ENCODE measurements at regions not wholly inside any gene's neighbourhood (a gene's known extent, or its start where the extent isn't known, plus 50 kb on each side); places are given as distances from the start of the nearest gene placed in this dataset.

- no peak for TF ChIP-seq CTCF (conservative IDR thresholded peaks at IDR 0.05)
- Mint-ChIP-seq H3K4me3 (no peak overlapping the region), H3K27me3 (ENCODE audit: low read depth) (no peaks in the 10 kb centered on the region), H3K4me1 (no peaks in the 10 kb centered on the region), H3K36me3 (ENCODE audit: low read depth) (peaks cover 16% of the 10 kb centered on the region), H3K9me3 (peaks cover 31% of the 10 kb centered on the region), H3K27ac (ENCODE audit: unreplicated experiment) (no peak overlapping the region)
- no peak for DNase-seq (ENCODE audit: low read depth, low spot score)
Observed at GRCh38 chr17:27049104-27049784, 244.7 kb upstream of the WSB1 start.

- H3K27ac Mint-ChIP-seq (ENCODE audit: unreplicated experiment), result no peak overlapping the region
- no peak for DNase-seq (ENCODE audit: low read depth, low spot score)
- no peaks in the 10 kb centered on the region for H3K27me3 Mint-ChIP-seq (ENCODE audit: low read depth)
- no peak overlapping the region for H3K4me3 Mint-ChIP-seq
- peaks cover 2% of the 10 kb centered on the region for H3K36me3 Mint-ChIP-seq (ENCODE audit: low read depth)
- TF ChIP-seq CTCF (conservative IDR thresholded peaks at IDR 0.05), result no peak
- peaks cover 22% of the 10 kb centered on the region for H3K9me3 Mint-ChIP-seq
- no peaks in the 10 kb centered on the region for H3K4me1 Mint-ChIP-seq
Observed at GRCh38 chr17:27065588-27065987, 228.3 kb upstream of the WSB1 start.

- H3K36me3 Mint-ChIP-seq (ENCODE audit: low read depth), result peaks cover 2% of the 10 kb centered on the region
- no peak overlapping the region for H3K4me3 Mint-ChIP-seq
- H3K9me3 Mint-ChIP-seq, result peaks cover 22% of the 10 kb centered on the region
- H3K4me1 Mint-ChIP-seq, result no peaks in the 10 kb centered on the region
- TF ChIP-seq CTCF (conservative IDR thresholded peaks at IDR 0.05), result no peak
- no peak overlapping the region for H3K27ac Mint-ChIP-seq (ENCODE audit: unreplicated experiment)
- no peaks in the 10 kb centered on the region for H3K27me3 Mint-ChIP-seq (ENCODE audit: low read depth)
- no peak for DNase-seq (ENCODE audit: low read depth, low spot score)
Observed at GRCh38 chr17:27066315-27066714, 227.6 kb upstream of the WSB1 start.

GRCh38 chr17:27069842-27070508, 223.9 kb upstream of the WSB1 start:
- Mint-ChIP-seq H3K27ac (ENCODE audit: unreplicated experiment) (no peak overlapping the region), H3K36me3 (ENCODE audit: low read depth) (peaks cover 4% of the 10 kb centered on the region), H3K4me3 (no peak overlapping the region), H3K4me1 (no peaks in the 10 kb centered on the region), H3K27me3 (ENCODE audit: low read depth) (no peaks in the 10 kb centered on the region), H3K9me3 (peaks cover 22% of the 10 kb centered on the region)
- no peak for TF ChIP-seq CTCF (conservative IDR thresholded peaks at IDR 0.05)
- DNase-seq (ENCODE audit: low read depth, low spot score), result no peak

GRCh38 chr17:27070836-27071235, 223.1 kb upstream of the WSB1 start:
- Mint-ChIP-seq H3K36me3 (ENCODE audit: low read depth) (peaks cover 5% of the 10 kb centered on the region), H3K4me1 (no peaks in the 10 kb centered on the region), H3K27ac (ENCODE audit: unreplicated experiment) (no peak overlapping the region), H3K4me3 (no peak overlapping the region), H3K9me3 (peaks cover 27% of the 10 kb centered on the region), H3K27me3 (ENCODE audit: low read depth) (no peaks in the 10 kb centered on the region)
- no peak for DNase-seq (ENCODE audit: low read depth, low spot score)
- no peak for TF ChIP-seq CTCF (conservative IDR thresholded peaks at IDR 0.05)
